Ovary (tissue), 1 donor: ENCODE measurements at regions not wholly inside any gene's neighbourhood (a gene's known extent, or its start where the extent isn't known, plus 50 kb on each side); places are given as distances from the start of the nearest gene placed in this dataset.

Experiments
- EP300 ChIP-seq: sonication (generic); formaldehyde crosslinking; IDR thresholded peaks from one replicate; pipeline ENCODE4 v1.6.1; 2017; ENCODE audit warnings: antibody characterized with exemption
- POLR2A ChIP-seq: fragments of 450-650 bp; IDR thresholded peaks from one replicate; pipeline ENCODE4 v1.6.1; 2017; ENCODE audit warnings: antibody characterized with exemption, mild to moderate bottlenecking, moderate library complexity

DNA sequence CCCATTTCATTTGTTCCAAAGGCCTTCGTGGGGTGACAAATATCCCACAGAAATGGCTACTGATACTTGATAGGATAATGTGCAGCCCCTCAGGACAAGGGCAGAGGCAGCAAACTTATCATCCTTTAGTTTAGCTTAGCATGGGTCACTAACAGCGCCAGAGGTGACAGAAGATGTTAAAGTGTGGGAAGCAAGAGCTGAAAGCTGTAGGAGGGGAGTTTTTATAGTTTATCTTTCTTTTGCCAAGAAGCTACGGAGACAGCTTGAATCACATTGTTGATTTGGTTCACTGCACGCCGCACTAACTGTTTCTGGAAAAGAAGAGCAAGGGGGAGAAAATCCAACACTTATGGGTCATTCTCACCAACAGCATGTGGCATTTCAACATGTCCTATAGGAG is 773.9 kb upstream of the MMS22L start:
- TF ChIP-seq POLR2A, result no peak
- TF ChIP-seq EP300, result no peak
